H1 (cell line): ENCODE measurements at regions not wholly inside any gene's neighbourhood (a gene's known extent, or its start where the extent isn't known, plus 50 kb on each side); places are given as distances from the start of the nearest gene placed in this dataset.

Experiments
- CBX5 ChIP-seq: fragments of 300-800, 300-1000 bp; sonication (generic); IDR thresholded peaks from 2 replicates; pipeline ENCODE4 v1.7.1; 2016; ENCODE audit warnings: antibody characterized with exemption, low read length, low read depth
- CREB1 ChIP-seq: IDR thresholded peaks from 2 replicates; pipeline ENCODE4 v1.6.1; 2012; ENCODE audit warnings: inconsistent platforms

DNA sequence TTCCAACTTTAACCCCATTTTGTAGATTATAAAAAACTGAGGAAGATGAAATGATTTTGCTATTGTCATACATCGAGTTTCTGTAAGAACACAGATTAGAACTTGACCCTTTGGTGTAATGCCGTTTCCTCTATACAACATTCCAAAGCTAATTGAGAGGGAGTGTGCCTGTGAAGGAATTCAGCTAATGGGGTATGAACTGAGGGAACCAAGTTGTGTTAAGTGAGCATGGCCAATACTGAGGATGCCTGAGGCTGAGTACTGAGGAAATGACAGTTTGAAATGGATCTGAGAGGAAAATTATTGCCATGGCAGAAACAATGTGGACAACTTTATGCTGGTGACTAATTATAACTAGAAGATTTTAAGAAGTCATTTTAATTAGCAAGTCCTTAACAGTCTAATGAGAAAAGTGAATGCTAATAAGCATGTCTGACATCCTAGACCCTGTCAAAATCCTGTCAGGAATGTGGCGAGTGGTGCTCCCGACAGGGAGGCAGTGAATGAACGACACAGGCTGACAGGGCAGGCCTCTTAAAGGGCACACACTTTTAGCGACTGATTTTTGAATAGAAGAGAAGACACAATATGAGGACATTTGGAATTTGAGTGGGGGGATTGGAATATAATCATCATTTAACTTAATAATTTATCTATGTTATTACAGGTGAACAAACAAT lies 262.5 kb downstream of the HLX start (continued):
- TF ChIP-seq CBX5 (no peak), CREB1 (no peak)
